Transverse colon (tissue), 4 donors: ENCODE measurements at regions not wholly inside any gene's neighbourhood (a gene's known extent, or its start where the extent isn't known, plus 50 kb on each side); places are given as distances from the start of the nearest gene placed in this dataset.
"Not testable (repeated sequence)": the region's sequence is repeated elsewhere in the genome, so short reads cannot be mapped to it uniquely, and the experiment has no call there.

Experiments used
- DNase-seq: peaks from one replicate; pipeline ENCODE4 v3.0.0-alpha.2; 2019
- H3K27ac ChIP-seq, 4 donors: fragments of 200-600 bp; sonication (generic); 2 replicates each; pipeline ENCODE4 v1.5.1; 2016 to 2018; ENCODE audit warnings: inconsistent platforms in 4 of 4
- H3K27me3 ChIP-seq: fragments of 200-600 bp; sonication (generic); 2 replicates; pipeline ENCODE4 v1.5.1; 2017; ENCODE audit warnings: inconsistent platforms
- H3K36me3 ChIP-seq, 4 donors: fragments of 200-600 bp; sonication (generic); 2 replicates each; pipeline ENCODE4 v1.5.1; 2017 to 2019; ENCODE audit warnings: inconsistent platforms in 4 of 4
- H3K4me1 ChIP-seq, 4 donors: fragments of 200-600 bp; sonication (generic); 2 replicates each; pipeline ENCODE4 v1.5.1; 2017 to 2020; ENCODE audit warnings: inconsistent platforms in 4 of 4
- H3K4me3 ChIP-seq, 4 donors: fragments of 200-600 bp; sonication (generic); 1 replicate in 1 of 4; 2 replicates in 3 of 4; pipeline versions ENCODE4 v1.5.1 to v1.6.1; 2017 to 2019; ENCODE audit warnings: inconsistent platforms in 4 of 4
- H3K9me3 ChIP-seq, 2 donors: fragments of 200-600 bp; sonication (generic); 2 replicates each; pipeline ENCODE4 v1.5.1; 2017 to 2019; ENCODE audit warnings: inconsistent platforms in 2 of 2
- CTCF ChIP-seq, 5 experiments: fragments of 200-600 bp in 3 of 5; fragments of 450-650 bp in 2 of 5; sonication (generic) in 3 of 5; IDR thresholded peaks; 1 replicate in 2 of 5; 2 replicates in 3 of 5; pipeline ENCODE4 v1.5.1; 2016 to 2017; ENCODE audit warnings: antibody characterized with exemption in 5 of 5, inconsistent platforms in 3 of 5, mild to moderate bottlenecking in 2 of 5, moderate library complexity in 1 of 5
- EP300 ChIP-seq: sonication (generic); formaldehyde crosslinking; IDR thresholded peaks from one replicate; pipeline ENCODE4 v1.6.1; 2017; ENCODE audit warnings: antibody characterized with exemption, low read depth
- POLR2A ChIP-seq: fragments of 450-650 bp; IDR thresholded peaks from one replicate; pipeline ENCODE4 v1.6.1; 2016; ENCODE audit warnings: antibody characterized with exemption, mild to moderate bottlenecking, moderate library complexity
- POLR2AphosphoS5 ChIP-seq, 3 donors: sonication (generic); formaldehyde crosslinking; IDR thresholded peaks; one replicate each; pipeline ENCODE4 v1.6.1; 2016; ENCODE audit warnings: antibody characterized with exemption in 3 of 3
- WGBS, 2 donors: methylation state at CpG; one replicate each; pipeline ENCODE4 v1.1.5; 2018; ENCODE audit warnings: low coverage in 1 of 2; 5-methylcytosine and 5-hydroxymethylcytosine counted together
- in situ Hi-C, 4 donors: fragments of 200-750 bp; cut with MboI; loops; one replicate each; pipeline versions ENCODE4 v1.15.0 to v1.15.1; 2017; ENCODE audit warnings: low sequenced_read_pairs in 3 of 4, low pct_ligation_motif_present in 1 of 4, low pct_unique_long_range_greater_than_20kb in 1 of 4
- intact Hi-C: fragments of 100-400 bp; cut with DNase I; formaldehyde crosslinking; loops from one replicate; pipeline ENCODE4 v1.15.1; 2023; ENCODE audit warnings: low total_unique reads

- intact Hi-C loops, H3K36me3 ChIP-seq, H3K27me3 ChIP-seq, H3K4me3 ChIP-seq, H3K9me3 ChIP-seq, H3K4me1 ChIP-seq, H3K27ac ChIP-seq: not testable (repeated sequence)
- in situ Hi-C loops, result loop anchor here in 1 of 4 donors (10.0 kb wide), 1 partner anchor 53 kb away; no protein-coding TSS in a partner anchor
- peak in 3 of 5 experiments; percentile 21 to 37 (median 27) for TF ChIP-seq CTCF (IDR thresholded peaks at IDR 0.05)
- DNase-seq, result peak; percentile 51
- WGBS, 2 donors, result 57% methylated on average over 11 of the region's 11 CpGs; no CpG with 5 or more reads in 1 of the 2 donors
Observed at GRCh38 chr17:52597452-52598215, 439.1 kb upstream of the CA10 start.

- no peaks in the 10 kb centered on the region for H3K27me3 ChIP-seq
Observed at GRCh38 chr17:52594516-52594915, 436.0 kb upstream of the CA10 start.

GRCh38 chr17:52546990-52547389 is 388.5 kb upstream of the CA10 start:
- no peak for DNase-seq
- Histone ChIP-seq H3K27me3 (no peaks in the 10 kb centered on the region), H3K9me3 (no peaks in the 10 kb centered on the region), H3K27ac (no peak overlapping the region), H3K4me1 (no peaks in the 10 kb centered on the region), H3K36me3 (no peaks in the 10 kb centered on the region), H3K4me3 (no peak overlapping the region)
- in situ Hi-C loops (loop anchor here in 1 of 4 donors (10.0 kb wide), 1 partner anchor 48 kb away; no protein-coding TSS in a partner anchor), intact Hi-C loops (no loop called here)
- TF ChIP-seq EP300 (no peak), POLR2AphosphoS5 (IDR thresholded peaks at IDR 0.05) (no peak), CTCF (IDR thresholded peaks at IDR 0.05) (no peak), POLR2A (no peak)
- WGBS, 2 donors, result 50 to 52% methylated on average over 1 of the region's 1 CpG

More at GRCh38 chr17:52594516-52594915, 436.0 kb upstream of the CA10 start:
- Histone ChIP-seq H3K27ac (no peak overlapping the region), H3K4me1 (no peaks in the 10 kb centered on the region), H3K4me3 (no peak overlapping the region), H3K36me3 (no peaks in the 10 kb centered on the region), H3K9me3 (peaks cover 0 to 2% of the 10 kb centered on the region in 2 donors)
- WGBS, 2 donors, result 78% methylated on average over 2 of the region's 2 CpGs; no CpG with 5 or more reads in 1 of the 2 donors
- in situ Hi-C loops (loop anchor here in 1 of 4 donors (10.0 kb wide), 1 partner anchor 50 kb away; no protein-coding TSS in a partner anchor), intact Hi-C loops (no loop called here)
- no peak for TF ChIP-seq POLR2AphosphoS5 (IDR thresholded peaks at IDR 0.05)
- no peak for TF ChIP-seq EP300
- no peak for TF ChIP-seq CTCF (IDR thresholded peaks at IDR 0.05)
- no peak for TF ChIP-seq POLR2A
- DNase-seq, result no peak

- no peaks in the 10 kb centered on the region for H3K4me1 ChIP-seq
- 32 to 38% methylated on average over 2 to 3 of the region's 3 CpGs for WGBS, 2 donors
- in situ Hi-C loops, result loop anchor here in 1 of 4 donors (10.0 kb wide), 1 partner anchor 48 kb away; no protein-coding TSS in a partner anchor
- H3K36me3 ChIP-seq, result no peaks in the 10 kb centered on the region
- intact Hi-C loops, result no loop called here
- H3K4me3 ChIP-seq, result no peak overlapping the region
- no peaks in the 10 kb centered on the region for H3K9me3 ChIP-seq
- TF ChIP-seq EP300, result no peak
- no peak for TF ChIP-seq CTCF (IDR thresholded peaks at IDR 0.05)
- no peak for TF ChIP-seq POLR2AphosphoS5 (IDR thresholded peaks at IDR 0.05)
- TF ChIP-seq POLR2A, result no peak
- no peak overlapping the region for H3K27ac ChIP-seq
- H3K27me3 ChIP-seq, result no peaks in the 10 kb centered on the region
- no peak for DNase-seq
Observed at GRCh38 chr17:52546493-52546892, 388.0 kb upstream of the CA10 start.
